MCF 10A (cell line): ENCODE measurements at regions not wholly inside any gene's neighbourhood (a gene's known extent, or its start where the extent isn't known, plus 50 kb on each side); places are given as distances from the start of the nearest gene placed in this dataset.

Source experiments
- BruUV-seq: library from RNA; stranded (reverse); fragments of 400-500 nt; replicated peaks from 2 replicates; lab custom pipeline; 2021; lab: Mats Ljungman, UMichigan
- CTCF ChIA-PET: fragments of 300-600 bp; sonication (Branson Sonifier 250); formaldehyde crosslinking; extraction: SDS; loops from one replicate; lab custom pipeline; 2021; ENCODE audit warnings: antibody characterized with exemption, inconsistent platforms; lab: Yijun Ruan, JAX
- POLR2A ChIA-PET: fragments of 300-600, 350-650 bp; sonication (Branson Sonifier 250); formaldehyde crosslinking; extraction: SDS; loops from one replicate; lab custom pipeline; 2020; ENCODE audit warnings: antibody characterized with exemption, inconsistent platforms; lab: Yijun Ruan, JAX
- DNase-seq: peaks from one replicate; pipeline ENCODE4 v3.0.0-alpha.2; 2018; ENCODE audit not compliant: unreplicated experiment
- H3K27ac Mint-ChIP-seq: one replicate; pipeline ENCODE4 v1.8.0; 2022; ENCODE audit warnings: mild to moderate bottlenecking, low read depth, mixed read lengths; ENCODE audit not compliant: unreplicated experiment
- H3K27me3 Mint-ChIP-seq: one replicate; pipeline ENCODE4 v1.8.0; 2022; ENCODE audit warnings: mixed read lengths; ENCODE audit not compliant: insufficient read depth, unreplicated experiment
- H3K36me3 Mint-ChIP-seq: one replicate; pipeline ENCODE4 v1.8.0; 2022; ENCODE audit warnings: mild to moderate bottlenecking, moderate library complexity, mixed read lengths; ENCODE audit not compliant: insufficient read depth, unreplicated experiment
- H3K4me1 Mint-ChIP-seq: one replicate; pipeline ENCODE4 v1.8.0; 2022; ENCODE audit warnings: mixed read lengths; ENCODE audit not compliant: insufficient read depth, unreplicated experiment
- H3K4me3 Mint-ChIP-seq: one replicate; pipeline ENCODE4 v1.8.0; 2022; ENCODE audit warnings: mild to moderate bottlenecking, moderate library complexity, mixed read lengths; ENCODE audit not compliant: unreplicated experiment
- H3K9me3 Mint-ChIP-seq: one replicate; pipeline ENCODE4 v1.8.0; 2022; ENCODE audit warnings: mixed read lengths; ENCODE audit not compliant: unreplicated experiment
- intact Hi-C: fragments of 100-400 bp; cut with micrococcal nuclease; formaldehyde crosslinking; loops from 2 replicates; pipeline ENCODE4 v1.14.1; 2022
- TF ChIP-seq, protein P1 (sequence below): fragments of 200-600 bp; IDR thresholded peaks from one replicate; pipeline ENCODE4 v1.8.0; 2022; ENCODE audit warnings: antibody characterized with exemption, mild to moderate bottlenecking; ENCODE audit not compliant: unreplicated experiment

DNA sequence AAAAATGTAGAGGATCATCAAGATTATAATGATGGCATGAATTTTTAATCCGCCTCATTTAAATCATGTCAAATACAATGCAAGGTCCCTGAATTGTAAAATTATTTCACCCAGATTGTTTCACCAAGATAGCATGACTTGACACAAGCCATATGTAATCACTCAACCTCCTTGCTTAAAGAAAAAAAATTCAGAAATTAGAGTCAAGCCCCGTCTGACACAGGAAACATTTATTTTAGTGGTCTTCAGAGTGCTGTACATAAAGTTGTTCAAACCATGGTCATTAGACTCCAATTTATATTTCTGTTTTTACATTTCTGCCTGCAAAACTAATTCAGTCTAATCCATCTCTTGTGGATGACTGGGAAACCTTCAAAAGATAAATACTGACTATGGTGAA is 200.2 kb downstream of the CBLN4 start:
- TF ChIP-seq, protein P1, sequence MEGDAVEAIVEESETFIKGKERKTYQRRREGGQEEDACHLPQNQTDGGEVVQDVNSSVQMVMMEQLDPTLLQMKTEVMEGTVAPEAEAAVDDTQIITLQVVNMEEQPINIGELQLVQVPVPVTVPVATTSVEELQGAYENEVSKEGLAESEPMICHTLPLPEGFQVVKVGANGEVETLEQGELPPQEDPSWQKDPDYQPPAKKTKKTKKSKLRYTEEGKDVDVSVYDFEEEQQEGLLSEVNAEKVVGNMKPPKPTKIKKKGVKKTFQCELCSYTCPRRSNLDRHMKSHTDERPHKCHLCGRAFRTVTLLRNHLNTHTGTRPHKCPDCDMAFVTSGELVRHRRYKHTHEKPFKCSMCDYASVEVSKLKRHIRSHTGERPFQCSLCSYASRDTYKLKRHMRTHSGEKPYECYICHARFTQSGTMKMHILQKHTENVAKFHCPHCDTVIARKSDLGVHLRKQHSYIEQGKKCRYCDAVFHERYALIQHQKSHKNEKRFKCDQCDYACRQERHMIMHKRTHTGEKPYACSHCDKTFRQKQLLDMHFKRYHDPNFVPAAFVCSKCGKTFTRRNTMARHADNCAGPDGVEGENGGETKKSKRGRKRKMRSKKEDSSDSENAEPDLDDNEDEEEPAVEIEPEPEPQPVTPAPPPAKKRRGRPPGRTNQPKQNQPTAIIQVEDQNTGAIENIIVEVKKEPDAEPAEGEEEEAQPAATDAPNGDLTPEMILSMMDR: no peak
- Mint-ChIP-seq H3K4me1 (no peaks in the 10 kb centered on the region), H3K4me3 (no peak overlapping the region), H3K9me3 (peaks cover 20% of the 10 kb centered on the region), H3K27ac (no peak overlapping the region), H3K36me3 (no peaks in the 10 kb centered on the region), H3K27me3 (no peaks in the 10 kb centered on the region)
- ChIA-PET POLR2A (no interaction called here), CTCF (no interaction called here)
- no peak for DNase-seq
- intact Hi-C loops: no loop called here
- no TSS peak for BruUV-seq

DNA sequence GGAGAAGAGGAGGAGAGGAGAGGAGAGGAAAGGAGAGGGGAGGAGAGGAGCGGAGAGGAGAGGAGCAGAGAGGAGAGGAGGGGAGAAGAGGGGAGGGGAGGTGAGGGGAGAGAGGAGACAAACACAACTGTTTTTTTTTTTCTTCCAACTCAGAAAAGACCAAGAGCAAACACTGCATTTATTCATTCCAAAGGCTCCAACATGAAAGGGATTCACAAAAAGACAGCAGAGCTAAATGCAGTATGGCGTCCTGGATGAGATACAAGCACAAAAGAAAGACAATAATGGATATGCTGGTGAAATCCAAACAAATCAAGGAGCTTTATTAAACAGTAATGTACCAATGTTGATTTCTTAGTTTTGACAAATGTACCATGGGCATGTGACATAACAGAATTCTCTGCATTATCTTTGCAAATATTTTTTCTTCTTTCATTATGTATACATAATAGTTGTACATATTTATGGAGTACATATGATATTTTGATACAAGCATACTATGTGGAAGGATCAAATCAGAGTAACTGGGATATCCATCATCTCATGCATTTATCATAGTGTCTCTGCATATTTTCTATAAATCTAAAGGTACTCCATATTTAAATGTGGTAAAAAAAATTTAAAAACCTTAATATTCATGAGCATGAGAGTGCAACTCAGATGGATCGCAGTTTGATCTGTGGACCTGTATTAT is 204.6 kb downstream of the CBLN4 start:
- Mint-ChIP-seq H3K4me3 (no peak overlapping the region), H3K4me1 (no peaks in the 10 kb centered on the region), H3K27me3 (no peaks in the 10 kb centered on the region), H3K36me3 (no peaks in the 10 kb centered on the region), H3K27ac (no peak overlapping the region), H3K9me3 (peaks cover 27% of the 10 kb centered on the region)
- no TSS peak for BruUV-seq
- intact Hi-C loops: no loop called here
- no peak for DNase-seq
- CTCF ChIA-PET: no interaction called here
- TF ChIP-seq, protein P1: no peak
- POLR2A ChIA-PET: no interaction called here

DNA sequence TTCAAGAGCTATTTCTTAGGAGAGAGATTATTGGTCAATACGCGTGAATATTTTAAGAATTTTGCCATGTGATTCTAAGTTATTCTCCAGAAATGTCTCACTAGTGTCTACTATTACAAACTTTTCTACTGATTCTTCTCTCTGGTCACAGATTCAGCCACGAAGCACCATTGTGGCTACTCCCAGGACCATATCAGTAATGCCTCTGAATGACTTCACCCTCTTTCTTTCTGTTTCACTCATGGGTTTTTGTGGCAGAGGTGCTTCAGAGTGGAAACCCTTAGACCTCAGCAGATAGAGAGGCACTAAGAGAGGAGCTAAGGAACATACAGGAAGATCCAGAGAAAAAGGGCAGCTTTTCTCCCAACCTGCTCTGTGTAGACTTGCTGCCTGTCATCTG is 211.3 kb downstream of the CBLN4 start:
- CTCF ChIA-PET: interaction anchor here (0.6 kb wide), 2 partner anchors 66 to 541 kb away, joined by 3 to 4 read pairs; no protein-coding TSS in a partner anchor
- Mint-ChIP-seq H3K36me3 (no peaks in the 10 kb centered on the region), H3K9me3 (peaks cover 26% of the 10 kb centered on the region), H3K4me3 (no peak overlapping the region), H3K27me3 (no peaks in the 10 kb centered on the region), H3K4me1 (no peaks in the 10 kb centered on the region), H3K27ac (no peak overlapping the region)
- POLR2A ChIA-PET: no interaction called here
- no peak for DNase-seq
- TF ChIP-seq, protein P1: no peak
- intact Hi-C loops: no loop called here
- no TSS peak for BruUV-seq

DNA sequence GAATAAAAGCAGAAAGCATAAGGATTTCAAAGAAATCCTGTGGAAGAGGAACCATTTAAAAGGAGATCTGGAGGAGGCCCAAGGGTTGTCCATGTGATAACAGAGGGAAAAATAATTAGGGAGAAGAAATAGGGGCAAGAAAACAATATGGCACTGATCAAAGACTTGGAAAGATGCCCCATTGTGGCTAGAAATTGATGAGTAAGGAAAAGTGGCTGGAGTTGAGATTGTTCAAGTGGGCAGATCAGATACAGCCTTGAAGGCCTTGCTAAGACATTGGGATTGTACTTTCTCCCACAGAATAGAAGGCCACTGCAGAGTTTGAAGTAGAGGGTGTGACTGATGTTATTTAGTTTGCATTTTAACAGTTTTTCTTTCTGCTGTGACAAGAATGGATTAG is 213.3 kb downstream of the CBLN4 start:
- intact Hi-C loops: no loop called here
- Mint-ChIP-seq H3K9me3 (peaks cover 26% of the 10 kb centered on the region), H3K27ac (no peak overlapping the region), H3K4me3 (no peak overlapping the region), H3K36me3 (no peaks in the 10 kb centered on the region), H3K27me3 (no peaks in the 10 kb centered on the region), H3K4me1 (no peaks in the 10 kb centered on the region)
- POLR2A ChIA-PET: interaction anchor here (0.7 kb wide), 1 partner anchor 997 kb away, joined by 3 read pairs; no protein-coding TSS in a partner anchor
- CTCF ChIA-PET: no interaction called here
- TF ChIP-seq, protein P1: no peak
- BruUV-seq: no TSS peak
- no peak for DNase-seq
